Activated T-cell treated with anti-CD3 and anti-CD28 coated beads, Interleukin-2, amount 50 U/mL, for 24 hours (primary cell): ENCODE measurements at regions not wholly inside any gene's neighbourhood (a gene's known extent, or its start where the extent isn't known, plus 50 kb on each side); places are given as distances from the start of the nearest gene placed in this dataset.
"Not testable (repeated sequence)": the region's sequence is repeated elsewhere in the genome, so short reads cannot be mapped to it uniquely, and the experiment has no call there.

ENCODE experiments used
- DNase-seq: peaks from one replicate; pipeline ENCODE4 v3.0.0-alpha.2; 2020
- H3K27ac Mint-ChIP-seq: 2 replicates; pipeline ENCODE4 v1.8.0; 2020; ENCODE audit warnings: mild to moderate bottlenecking, mixed read lengths
- H3K27me3 Mint-ChIP-seq: 2 replicates; pipeline ENCODE4 v1.8.0; 2020; ENCODE audit warnings: mixed read lengths
- H3K36me3 Mint-ChIP-seq: 2 replicates; pipeline ENCODE4 v1.8.0; 2020; ENCODE audit warnings: low read depth, mixed read lengths
- H3K4me1 Mint-ChIP-seq: 2 replicates; pipeline ENCODE4 v1.8.0; 2020; ENCODE audit warnings: low read depth, mixed read lengths
- H3K4me3 Mint-ChIP-seq: 2 replicates; pipeline ENCODE4 v1.8.0; 2020; ENCODE audit warnings: mild to moderate bottlenecking, moderate library complexity, mixed read lengths
- H3K9me3 Mint-ChIP-seq: 2 replicates; pipeline ENCODE4 v1.8.0; 2020; ENCODE audit warnings: mixed read lengths

DNA sequence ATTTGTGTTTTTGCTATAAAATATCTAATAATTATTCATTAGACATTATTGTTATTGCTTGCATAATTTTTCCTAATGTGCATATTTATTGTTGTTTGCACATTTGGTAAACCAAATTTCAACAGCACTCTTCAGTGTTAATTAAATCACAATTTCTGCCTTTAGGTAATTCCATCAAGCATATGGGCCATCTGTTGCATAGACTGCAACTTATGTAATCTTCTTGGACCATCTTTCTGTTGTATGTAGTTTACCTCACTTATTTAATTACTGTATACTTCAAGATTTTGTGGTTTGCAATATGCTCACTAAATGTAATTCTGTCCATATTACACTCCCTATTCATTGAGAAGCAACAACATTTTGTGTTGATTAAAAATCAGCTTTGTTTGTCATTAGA, 1360.1 kb downstream of the REEP3 start:
- peaks cover 7% of the 10 kb centered on the region for H3K9me3 Mint-ChIP-seq
- H3K27ac Mint-ChIP-seq = no peak overlapping the region
- H3K27me3 Mint-ChIP-seq = no peaks in the 10 kb centered on the region
- no peaks in the 10 kb centered on the region for H3K4me1 Mint-ChIP-seq
- no peak overlapping the region for H3K4me3 Mint-ChIP-seq
- H3K36me3 Mint-ChIP-seq = no peaks in the 10 kb centered on the region
- no peak for DNase-seq

DNA sequence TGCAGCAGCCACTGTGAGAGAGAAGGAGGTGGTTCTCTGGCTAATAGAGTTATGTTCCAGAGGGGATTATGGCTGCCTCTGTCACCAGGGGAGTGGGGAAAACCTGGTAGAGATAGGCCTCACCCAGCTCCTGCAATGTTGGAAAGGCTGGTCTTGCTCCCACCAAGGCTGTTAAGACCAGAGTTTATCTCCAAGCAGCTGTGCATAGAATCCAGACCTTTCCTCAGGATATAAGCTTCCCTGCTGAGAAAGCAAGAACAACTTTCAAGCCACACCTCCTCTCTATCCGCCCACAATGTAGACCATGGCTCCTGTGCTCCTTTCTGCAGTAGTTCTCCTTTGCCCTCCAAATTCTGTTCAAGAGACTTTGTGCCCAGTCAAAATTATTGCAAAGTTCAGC, 1375.4 kb downstream of the REEP3 start:
- Mint-ChIP-seq H3K9me3 (peaks cover 23% of the 10 kb centered on the region), H3K4me1 (no peaks in the 10 kb centered on the region), H3K27ac (no peak overlapping the region), H3K36me3 (no peaks in the 10 kb centered on the region), H3K4me3 (no peak overlapping the region), H3K27me3 (no peaks in the 10 kb centered on the region)
- no peak for DNase-seq

DNA sequence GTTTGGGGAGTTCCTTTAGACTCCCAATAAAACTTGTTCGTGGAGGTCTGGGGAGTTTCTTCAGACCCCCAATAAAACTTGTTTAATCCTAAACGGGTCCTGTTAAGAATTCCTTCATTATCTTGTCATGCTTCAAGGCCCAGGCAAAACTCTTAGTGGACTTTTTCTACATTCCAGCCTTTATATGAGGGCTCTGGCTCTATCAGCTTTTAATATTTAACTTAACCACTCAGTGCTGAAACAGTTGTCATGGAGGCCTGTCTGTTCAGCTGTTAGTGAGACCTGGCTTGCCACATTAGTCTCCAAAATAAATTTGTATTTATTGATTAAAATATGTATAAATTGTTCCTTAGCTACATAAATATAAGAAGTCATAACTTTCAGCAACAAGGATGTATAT, 1385.1 kb downstream of the REEP3 start:
- not testable (repeated sequence) for H3K4me1 Mint-ChIP-seq, H3K4me3 Mint-ChIP-seq, H3K27ac Mint-ChIP-seq, H3K36me3 Mint-ChIP-seq, H3K9me3 Mint-ChIP-seq, H3K27me3 Mint-ChIP-seq, DNase-seq

DNA sequence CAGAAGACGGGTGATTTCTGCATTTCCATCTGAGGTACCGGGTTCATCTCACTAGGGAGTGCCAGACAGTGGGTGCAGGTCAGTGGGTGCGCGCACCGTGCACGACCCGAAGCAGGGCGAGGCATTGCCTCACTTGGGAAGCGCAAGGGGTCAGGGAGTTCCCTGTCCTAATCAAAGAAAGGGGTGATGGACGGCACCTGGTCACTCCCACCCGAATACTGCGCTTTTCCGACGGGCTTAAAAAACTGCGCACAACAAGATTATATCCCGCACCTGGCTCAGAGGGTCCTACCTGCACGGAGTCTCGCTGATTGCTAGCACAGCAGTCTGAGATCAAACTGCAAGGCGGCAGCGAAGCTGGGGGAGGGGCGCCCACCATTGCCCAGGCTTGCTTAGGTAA, 1403.1 kb downstream of the REEP3 start:
- H3K9me3 Mint-ChIP-seq = peaks cover 22% of the 10 kb centered on the region
- DNase-seq, H3K4me1 Mint-ChIP-seq, H3K27ac Mint-ChIP-seq, H3K36me3 Mint-ChIP-seq, H3K4me3 Mint-ChIP-seq, H3K27me3 Mint-ChIP-seq: not testable (repeated sequence)

DNA sequence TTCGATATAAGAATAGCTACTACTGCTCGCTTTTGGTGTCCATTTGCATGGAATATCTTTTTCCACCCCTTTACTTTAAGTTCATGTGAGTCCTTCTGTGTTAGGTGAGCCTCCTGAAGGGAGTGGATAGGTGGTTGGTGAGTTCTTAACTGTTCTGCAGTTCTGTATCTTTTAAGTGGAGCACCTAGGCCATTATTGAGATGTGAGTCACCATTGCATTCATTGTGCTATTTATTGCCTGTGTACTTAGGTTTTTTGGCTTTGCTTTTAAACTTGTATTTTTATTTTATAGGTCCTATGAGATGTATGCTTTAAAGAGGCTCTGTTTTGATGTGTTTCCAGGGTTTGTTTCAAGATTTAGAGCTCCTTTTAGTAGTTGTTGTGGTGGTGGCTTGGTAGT, 1430.8 kb downstream of the REEP3 start:
- no peak for DNase-seq
- Mint-ChIP-seq H3K9me3 (peaks cover 19% of the 10 kb centered on the region), H3K27ac (no peak overlapping the region), H3K4me3 (no peak overlapping the region), H3K36me3 (no peaks in the 10 kb centered on the region), H3K27me3 (no peaks in the 10 kb centered on the region), H3K4me1 (no peaks in the 10 kb centered on the region)

DNA sequence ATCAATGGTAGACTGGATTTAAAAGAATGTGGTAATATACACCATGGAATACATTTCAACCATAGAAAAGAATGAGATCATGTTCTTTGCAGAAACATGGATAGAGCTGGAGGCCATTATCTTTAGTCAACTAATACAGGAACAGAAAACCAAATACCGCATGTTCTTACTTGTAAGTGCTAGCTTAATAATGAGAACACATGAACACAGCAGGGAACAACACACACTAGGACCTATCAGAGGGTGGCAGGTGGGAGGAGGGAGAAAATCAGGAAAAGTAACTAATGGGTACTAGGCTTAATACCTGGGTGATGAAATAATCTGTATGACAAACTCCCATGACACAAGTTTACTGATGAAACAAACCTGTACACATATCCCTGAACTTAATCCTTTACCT, 1435.2 kb downstream of the REEP3 start:
- Mint-ChIP-seq H3K27me3 (no peaks in the 10 kb centered on the region), H3K9me3 (peaks cover 20% of the 10 kb centered on the region), H3K4me1 (no peaks in the 10 kb centered on the region), H3K27ac (no peak overlapping the region), H3K4me3 (no peak overlapping the region), H3K36me3 (no peaks in the 10 kb centered on the region)
- DNase-seq = no peak

DNA sequence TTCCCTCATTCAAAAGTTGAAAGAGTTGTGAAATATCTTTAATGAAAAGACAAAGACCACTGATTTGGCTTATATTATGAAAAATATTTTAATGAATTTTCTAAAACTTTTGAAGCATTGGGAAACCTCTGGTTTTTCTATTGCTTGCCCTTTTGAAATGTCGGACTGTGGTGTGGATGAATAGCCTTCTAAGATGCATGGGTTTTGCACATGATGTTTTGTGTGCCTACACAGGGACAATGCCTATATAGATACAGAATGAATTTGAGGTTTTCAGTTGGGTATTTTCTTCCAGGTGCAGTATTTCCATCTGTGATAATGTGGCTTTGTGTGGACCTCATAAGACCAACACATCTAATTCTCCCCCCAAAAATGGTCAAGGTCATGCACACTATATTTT, 1437.9 kb downstream of the REEP3 start:
- DNase-seq = no peak
- Mint-ChIP-seq H3K27me3 (no peaks in the 10 kb centered on the region), H3K4me3 (no peak overlapping the region), H3K27ac (no peak overlapping the region), H3K4me1 (no peaks in the 10 kb centered on the region), H3K9me3 (peaks cover 15% of the 10 kb centered on the region), H3K36me3 (no peaks in the 10 kb centered on the region)

DNA sequence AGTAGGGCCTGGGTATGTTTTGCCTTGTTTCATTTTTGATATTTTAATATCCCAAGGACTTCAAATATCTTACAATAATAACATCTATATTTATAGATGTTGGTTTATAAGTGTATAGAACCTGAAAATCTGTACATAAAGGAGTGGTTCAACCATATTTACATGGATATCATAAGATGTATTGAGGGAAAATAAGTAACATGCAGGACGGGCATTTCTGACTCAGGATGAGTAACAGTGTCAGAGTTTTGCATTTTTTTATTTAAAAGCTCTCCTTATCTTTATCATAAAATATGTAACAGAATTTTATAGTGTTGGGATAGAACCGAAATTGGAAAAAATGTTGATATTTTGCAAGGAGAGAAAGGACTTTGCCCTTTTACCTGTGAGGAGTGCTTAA, 1438.7 kb downstream of the REEP3 start:
- Mint-ChIP-seq H3K4me1 (no peaks in the 10 kb centered on the region), H3K9me3 (peaks cover 16% of the 10 kb centered on the region), H3K27ac (no peak overlapping the region), H3K27me3 (no peaks in the 10 kb centered on the region), H3K36me3 (no peaks in the 10 kb centered on the region), H3K4me3 (no peak overlapping the region)
- no peak for DNase-seq

DNA sequence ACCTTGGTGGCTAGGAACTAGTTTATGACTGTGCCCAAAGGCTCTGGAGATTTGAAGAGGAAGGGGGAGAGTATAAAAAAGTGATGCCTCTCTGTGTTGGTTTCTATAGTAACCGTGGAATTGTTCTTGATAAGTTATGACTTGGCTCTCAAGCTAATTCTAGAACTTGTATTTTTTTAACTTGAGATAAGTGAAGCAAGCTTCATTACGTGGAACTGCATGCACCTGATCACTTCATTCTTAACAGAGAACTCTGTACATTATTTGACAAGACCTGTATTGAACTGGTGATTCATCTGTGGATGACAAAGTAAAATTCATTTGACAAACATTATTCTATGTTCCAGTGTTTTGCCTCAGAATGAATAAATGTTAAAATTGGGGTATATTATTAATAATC, 1452.2 kb downstream of the REEP3 start:
- DNase-seq = no peak
- H3K36me3 Mint-ChIP-seq = no peaks in the 10 kb centered on the region
- no peaks in the 10 kb centered on the region for H3K27me3 Mint-ChIP-seq
- no peak overlapping the region for H3K27ac Mint-ChIP-seq
- H3K9me3 Mint-ChIP-seq = peaks cover 3% of the 10 kb centered on the region
- no peak overlapping the region for H3K4me3 Mint-ChIP-seq
- no peaks in the 10 kb centered on the region for H3K4me1 Mint-ChIP-seq

DNA sequence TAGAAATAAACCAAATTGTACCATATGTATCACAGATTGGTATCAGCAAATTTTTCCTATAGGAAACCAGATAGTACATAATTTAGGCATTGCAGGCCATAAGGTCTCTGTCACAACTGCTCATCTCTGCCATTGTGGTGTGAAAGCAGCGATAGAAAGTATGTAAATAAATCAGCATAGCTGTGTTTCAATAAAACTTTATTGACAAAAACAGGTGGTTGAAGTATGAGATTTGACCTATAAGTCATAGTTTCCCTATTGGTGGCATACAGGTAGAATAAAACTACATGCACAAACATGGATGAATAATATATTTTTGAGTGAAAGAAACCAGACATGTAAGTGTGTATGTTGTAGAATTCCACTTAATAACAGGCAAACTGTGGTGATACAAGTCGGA, 1454.9 kb downstream of the REEP3 start:
- Mint-ChIP-seq H3K4me3 (no peak overlapping the region), H3K27me3 (no peaks in the 10 kb centered on the region), H3K4me1 (no peaks in the 10 kb centered on the region), H3K27ac (no peak overlapping the region), H3K9me3 (peaks cover 8% of the 10 kb centered on the region), H3K36me3 (no peaks in the 10 kb centered on the region)
- DNase-seq = no peak

DNA sequence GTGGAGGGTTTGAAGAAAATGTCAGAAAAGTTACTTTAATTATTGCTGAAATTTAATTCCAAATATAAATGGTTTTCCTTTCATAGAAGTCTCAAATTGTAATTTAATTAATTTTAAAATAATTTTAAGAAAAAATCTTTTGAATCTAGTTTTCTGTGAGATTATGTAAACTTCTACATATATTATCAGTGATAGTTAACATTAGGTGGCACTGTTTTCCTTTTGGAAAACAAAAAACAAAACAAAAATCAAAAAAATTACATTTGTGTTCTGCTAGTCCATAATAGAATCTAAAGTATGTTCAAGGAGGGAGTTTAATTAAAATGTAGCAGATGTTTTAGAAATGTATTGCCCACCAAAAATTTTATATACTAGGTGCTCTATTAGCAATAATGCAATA, 1456.7 kb downstream of the REEP3 start:
- no peak for DNase-seq
- no peak overlapping the region for H3K27ac Mint-ChIP-seq
- no peaks in the 10 kb centered on the region for H3K36me3 Mint-ChIP-seq
- no peaks in the 10 kb centered on the region for H3K27me3 Mint-ChIP-seq
- no peaks in the 10 kb centered on the region for H3K4me1 Mint-ChIP-seq
- peaks cover 8% of the 10 kb centered on the region for H3K9me3 Mint-ChIP-seq
- H3K4me3 Mint-ChIP-seq = no peak overlapping the region

DNA sequence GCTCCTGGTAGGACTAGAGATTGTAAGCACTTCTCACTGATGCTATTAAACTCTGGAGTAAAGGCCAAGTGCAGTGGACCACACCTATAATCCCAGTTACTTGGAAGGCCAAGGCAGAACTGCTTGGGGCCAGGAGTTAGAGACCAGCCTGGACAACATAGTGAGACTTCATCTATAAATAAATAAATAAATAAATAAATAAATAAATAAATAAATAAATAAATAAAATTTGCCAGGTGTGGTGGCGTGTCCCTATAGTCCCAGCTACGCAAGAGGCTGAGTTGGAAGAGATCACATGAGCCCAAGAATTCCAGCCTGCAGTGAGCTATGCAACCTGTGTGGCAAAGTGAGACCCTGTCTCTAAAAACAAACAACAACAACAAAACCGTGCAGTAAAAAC, 1475.7 kb downstream of the REEP3 start:
- H3K4me3 Mint-ChIP-seq = no peak overlapping the region
- H3K27me3 Mint-ChIP-seq = no peaks in the 10 kb centered on the region
- H3K4me1 Mint-ChIP-seq = no peaks in the 10 kb centered on the region
- DNase-seq = no peak
- H3K9me3 Mint-ChIP-seq = peaks cover 17% of the 10 kb centered on the region
- no peak overlapping the region for H3K27ac Mint-ChIP-seq
- no peaks in the 10 kb centered on the region for H3K36me3 Mint-ChIP-seq

DNA sequence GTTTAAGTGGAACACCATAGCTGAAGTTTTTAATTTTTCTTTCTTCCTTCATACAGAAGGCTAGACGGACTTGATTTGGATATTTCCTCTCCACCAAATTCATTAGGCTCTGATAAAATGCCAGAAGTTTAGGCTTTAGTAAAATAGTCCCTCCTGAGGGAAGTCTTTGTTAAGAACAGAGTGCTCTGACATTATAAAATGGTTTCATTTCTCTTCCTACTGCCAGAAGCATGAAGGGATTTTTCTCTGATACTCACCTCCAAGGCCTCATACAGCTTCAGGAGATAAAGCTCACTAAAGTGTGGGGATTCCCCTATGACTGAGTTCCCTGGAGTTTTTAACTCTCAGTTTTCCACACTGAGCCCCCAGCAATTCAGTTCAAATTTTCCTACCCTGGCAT, 1489.6 kb downstream of the REEP3 start:
- H3K36me3 Mint-ChIP-seq = no peaks in the 10 kb centered on the region
- no peak overlapping the region for H3K4me3 Mint-ChIP-seq
- no peaks in the 10 kb centered on the region for H3K9me3 Mint-ChIP-seq
- H3K27me3 Mint-ChIP-seq = no peaks in the 10 kb centered on the region
- H3K27ac Mint-ChIP-seq = no peak overlapping the region
- no peaks in the 10 kb centered on the region for H3K4me1 Mint-ChIP-seq
- DNase-seq = no peak

DNA sequence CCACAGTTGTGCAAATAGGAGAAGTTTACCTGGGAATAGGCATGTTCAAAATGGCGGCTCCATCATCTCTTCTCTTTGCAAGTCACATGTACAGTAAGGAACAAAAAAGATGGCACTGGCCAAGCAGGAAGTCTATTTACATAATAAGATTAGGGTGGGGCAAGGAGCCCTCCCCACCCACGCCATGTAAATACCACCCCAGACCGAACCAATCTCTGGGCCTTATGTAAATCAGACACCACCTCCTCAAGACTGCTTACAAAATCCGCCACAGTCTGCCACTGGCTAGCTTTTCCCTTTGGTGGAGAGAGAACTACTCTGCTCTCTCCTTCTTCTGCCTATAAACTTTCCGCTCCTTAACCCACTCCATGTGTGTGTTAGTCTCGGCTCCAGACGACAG, 1496.3 kb downstream of the REEP3 start:
- no peak overlapping the region for H3K27ac Mint-ChIP-seq
- DNase-seq = no peak
- no peaks in the 10 kb centered on the region for H3K4me1 Mint-ChIP-seq
- H3K4me3 Mint-ChIP-seq = no peak overlapping the region
- H3K27me3 Mint-ChIP-seq = no peaks in the 10 kb centered on the region
- peaks cover 20% of the 10 kb centered on the region for H3K9me3 Mint-ChIP-seq
- H3K36me3 Mint-ChIP-seq = no peaks in the 10 kb centered on the region

DNA sequence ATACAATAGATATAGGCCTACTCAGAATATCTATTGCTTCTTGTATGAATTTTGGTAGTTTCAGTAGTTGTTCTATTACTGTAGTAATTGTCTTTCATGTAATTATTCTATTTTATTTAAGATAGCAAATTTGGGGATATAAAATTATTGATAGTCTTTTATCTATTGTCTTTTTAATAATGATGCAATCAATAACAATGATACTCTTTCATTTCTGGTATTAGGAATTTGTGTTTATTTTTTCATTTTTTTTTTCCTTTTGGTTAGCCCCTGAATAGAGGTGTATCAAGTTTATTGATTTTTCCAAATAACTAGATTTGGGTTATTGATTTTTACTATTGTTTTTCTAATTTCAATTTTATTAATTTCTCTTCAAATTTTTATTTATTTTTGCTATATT, 1503.7 kb downstream of the REEP3 start:
- Mint-ChIP-seq H3K4me1 (no peaks in the 10 kb centered on the region), H3K4me3 (no peak overlapping the region), H3K27ac (no peak overlapping the region)

DNA sequence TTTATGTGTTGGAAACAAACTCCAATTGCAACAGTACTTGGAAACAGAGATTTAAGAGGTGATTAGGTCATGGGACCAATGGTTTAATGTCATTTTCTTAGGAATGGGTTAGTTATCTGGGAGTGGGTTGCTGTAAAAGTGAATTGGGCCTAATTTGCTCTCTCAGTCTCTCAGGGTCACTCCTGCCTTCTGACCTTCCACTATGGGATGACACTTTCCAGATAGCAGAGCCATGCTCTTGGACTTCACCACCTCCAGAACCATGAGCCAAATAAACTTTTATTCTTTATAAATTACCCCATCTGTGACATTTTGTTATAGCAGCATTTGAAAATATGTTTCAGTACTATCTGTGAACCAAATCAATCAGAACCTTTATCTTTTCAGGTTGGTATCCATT, 1509.1 kb downstream of the REEP3 start:
- Mint-ChIP-seq H3K4me1 (no peaks in the 10 kb centered on the region), H3K4me3 (no peak overlapping the region), H3K36me3 (no peaks in the 10 kb centered on the region)

More for the DNA sequence above, 1503.7 kb downstream of the REEP3 start:
- Mint-ChIP-seq H3K9me3 (peaks cover 21% of the 10 kb centered on the region), H3K27me3 (no peaks in the 10 kb centered on the region), H3K36me3 (no peaks in the 10 kb centered on the region)
- no peak for DNase-seq

More for the DNA sequence above, 1509.1 kb downstream of the REEP3 start:
- Mint-ChIP-seq H3K9me3 (peaks cover 5% of the 10 kb centered on the region), H3K27ac (no peak overlapping the region), H3K27me3 (no peaks in the 10 kb centered on the region)
- no peak for DNase-seq
